HEK293 (cell line): ENCODE measurements at regions not wholly inside any gene's neighbourhood (a gene's known extent, or its start where the extent isn't known, plus 50 kb on each side); places are given as distances from the start of the nearest gene placed in this dataset.

ENCODE experiments used
- KLF7 ChIP-seq: fragments of 450-650 bp; formaldehyde crosslinking; IDR thresholded peaks from 2 replicates; pipeline ENCODE4 v1.5.1; 2016; ENCODE audit warnings: missing biosample characterization, missing genetic modification characterization, borderline replicate concordance
- SP2 ChIP-seq: fragments of 450-650 bp; formaldehyde crosslinking; IDR thresholded peaks from 2 replicates; pipeline ENCODE4 v1.5.1; 2016; ENCODE audit warnings: missing biosample characterization, missing genetic modification characterization
- ZNF146 ChIP-seq: fragments of 450-650 bp; formaldehyde crosslinking; IDR thresholded peaks from 2 replicates; pipeline ENCODE4 v1.5.1; 2016; ENCODE audit warnings: missing biosample characterization, missing genetic modification characterization
- ZNF423 ChIP-seq: fragments of 450-650 bp; formaldehyde crosslinking; IDR thresholded peaks from 2 replicates; pipeline ENCODE4 v1.5.1; 2016; ENCODE audit warnings: missing biosample characterization, missing genetic modification characterization
- ZNF600 ChIP-seq: fragments of 450-650 bp; formaldehyde crosslinking; IDR thresholded peaks from 2 replicates; pipeline ENCODE4 v1.5.1; 2016; ENCODE audit warnings: missing biosample characterization, missing genetic modification characterization
- ZNF792 ChIP-seq: fragments of 450-650 bp; formaldehyde crosslinking; IDR thresholded peaks from 2 replicates; pipeline ENCODE4 v1.5.1; 2016; ENCODE audit warnings: missing biosample characterization, missing genetic modification characterization
- TF ChIP-seq, protein P1 (sequence below): fragments of 450-650 bp; formaldehyde crosslinking; IDR thresholded peaks from 2 replicates; pipeline ENCODE4 v1.5.1; 2016; ENCODE audit warnings: missing biosample characterization, missing genetic modification characterization
- TF ChIP-seq, protein P2 (sequence below): fragments of 450-650 bp; formaldehyde crosslinking; conservative IDR thresholded peaks from 2 replicates; pipeline ENCODE4 v1.5.1; 2016; ENCODE audit warnings: low read depth, missing biosample characterization, missing genetic modification characterization
- TF ChIP-seq, protein P3 (sequence below): fragments of 450-650 bp; formaldehyde crosslinking; IDR thresholded peaks from 2 replicates; pipeline ENCODE4 v1.5.1; 2016; ENCODE audit warnings: missing biosample characterization, missing genetic modification characterization, low read depth

DNA sequence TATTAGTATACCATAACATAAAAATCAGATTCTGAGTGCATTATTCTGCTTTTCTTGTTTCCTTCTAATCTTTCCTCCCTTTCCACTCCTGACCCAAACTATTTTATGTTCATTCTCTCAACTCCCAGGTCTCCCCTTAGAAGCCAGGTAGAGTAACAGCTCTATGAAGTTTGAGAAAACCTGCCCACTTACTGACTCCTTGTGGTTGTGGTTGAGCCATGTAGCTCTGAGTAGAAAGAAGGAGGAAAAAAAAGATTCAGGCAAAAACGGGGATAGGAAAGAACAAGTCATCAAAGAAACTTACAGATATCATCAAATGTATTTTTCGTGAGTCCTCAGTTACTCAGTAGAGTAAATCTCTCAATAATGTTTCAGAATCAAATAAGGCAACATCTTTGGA, 216.7 kb downstream of the PMP22 start:
- TF ChIP-seq, protein P1, sequence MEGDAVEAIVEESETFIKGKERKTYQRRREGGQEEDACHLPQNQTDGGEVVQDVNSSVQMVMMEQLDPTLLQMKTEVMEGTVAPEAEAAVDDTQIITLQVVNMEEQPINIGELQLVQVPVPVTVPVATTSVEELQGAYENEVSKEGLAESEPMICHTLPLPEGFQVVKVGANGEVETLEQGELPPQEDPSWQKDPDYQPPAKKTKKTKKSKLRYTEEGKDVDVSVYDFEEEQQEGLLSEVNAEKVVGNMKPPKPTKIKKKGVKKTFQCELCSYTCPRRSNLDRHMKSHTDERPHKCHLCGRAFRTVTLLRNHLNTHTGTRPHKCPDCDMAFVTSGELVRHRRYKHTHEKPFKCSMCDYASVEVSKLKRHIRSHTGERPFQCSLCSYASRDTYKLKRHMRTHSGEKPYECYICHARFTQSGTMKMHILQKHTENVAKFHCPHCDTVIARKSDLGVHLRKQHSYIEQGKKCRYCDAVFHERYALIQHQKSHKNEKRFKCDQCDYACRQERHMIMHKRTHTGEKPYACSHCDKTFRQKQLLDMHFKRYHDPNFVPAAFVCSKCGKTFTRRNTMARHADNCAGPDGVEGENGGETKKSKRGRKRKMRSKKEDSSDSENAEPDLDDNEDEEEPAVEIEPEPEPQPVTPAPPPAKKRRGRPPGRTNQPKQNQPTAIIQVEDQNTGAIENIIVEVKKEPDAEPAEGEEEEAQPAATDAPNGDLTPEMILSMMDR (tag by site-specific recombination) = no peak
- TF ChIP-seq, protein P2, sequence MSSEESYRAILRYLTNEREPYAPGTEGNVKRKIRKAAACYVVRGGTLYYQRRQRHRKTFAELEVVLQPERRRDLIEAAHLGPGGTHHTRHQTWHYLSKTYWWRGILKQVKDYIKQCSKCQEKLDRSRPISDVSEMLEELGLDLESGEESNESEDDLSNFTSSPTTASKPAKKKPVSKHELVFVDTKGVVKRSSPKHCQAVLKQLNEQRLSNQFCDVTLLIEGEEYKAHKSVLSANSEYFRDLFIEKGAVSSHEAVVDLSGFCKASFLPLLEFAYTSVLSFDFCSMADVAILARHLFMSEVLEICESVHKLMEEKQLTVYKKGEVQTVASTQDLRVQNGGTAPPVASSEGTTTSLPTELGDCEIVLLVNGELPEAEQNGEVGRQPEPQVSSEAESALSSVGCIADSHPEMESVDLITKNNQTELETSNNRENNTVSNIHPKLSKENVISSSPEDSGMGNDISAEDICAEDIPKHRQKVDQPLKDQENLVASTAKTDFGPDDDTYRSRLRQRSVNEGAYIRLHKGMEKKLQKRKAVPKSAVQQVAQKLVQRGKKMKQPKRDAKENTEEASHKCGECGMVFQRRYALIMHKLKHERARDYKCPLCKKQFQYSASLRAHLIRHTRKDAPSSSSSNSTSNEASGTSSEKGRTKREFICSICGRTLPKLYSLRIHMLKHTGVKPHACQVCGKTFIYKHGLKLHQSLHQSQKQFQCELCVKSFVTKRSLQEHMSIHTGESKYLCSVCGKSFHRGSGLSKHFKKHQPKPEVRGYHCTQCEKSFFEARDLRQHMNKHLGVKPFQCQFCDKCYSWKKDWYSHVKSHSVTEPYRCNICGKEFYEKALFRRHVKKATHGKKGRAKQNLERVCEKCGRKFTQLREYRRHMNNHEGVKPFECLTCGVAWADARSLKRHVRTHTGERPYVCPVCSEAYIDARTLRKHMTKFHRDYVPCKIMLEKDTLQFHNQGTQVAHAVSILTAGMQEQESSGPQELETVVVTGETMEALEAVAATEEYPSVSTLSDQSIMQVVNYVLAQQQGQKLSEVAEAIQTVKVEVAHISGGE (tag by site-specific recombination) = no peak
- TF ChIP-seq SP2 (tag by site-specific recombination) (no peak), ZNF146 (tag by site-specific recombination) (no peak), ZNF600 (tag by site-specific recombination) (no peak), ZNF792 (tag by site-specific recombination) (no peak), ZNF423 (tag by site-specific recombination) (no peak), KLF7 (tag by site-specific recombination) (no peak)
- TF ChIP-seq, protein P3, sequence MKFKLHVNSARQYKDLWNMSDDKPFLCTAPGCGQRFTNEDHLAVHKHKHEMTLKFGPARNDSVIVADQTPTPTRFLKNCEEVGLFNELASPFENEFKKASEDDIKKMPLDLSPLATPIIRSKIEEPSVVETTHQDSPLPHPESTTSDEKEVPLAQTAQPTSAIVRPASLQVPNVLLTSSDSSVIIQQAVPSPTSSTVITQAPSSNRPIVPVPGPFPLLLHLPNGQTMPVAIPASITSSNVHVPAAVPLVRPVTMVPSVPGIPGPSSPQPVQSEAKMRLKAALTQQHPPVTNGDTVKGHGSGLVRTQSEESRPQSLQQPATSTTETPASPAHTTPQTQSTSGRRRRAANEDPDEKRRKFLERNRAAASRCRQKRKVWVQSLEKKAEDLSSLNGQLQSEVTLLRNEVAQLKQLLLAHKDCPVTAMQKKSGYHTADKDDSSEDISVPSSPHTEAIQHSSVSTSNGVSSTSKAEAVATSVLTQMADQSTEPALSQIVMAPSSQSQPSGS (tag by site-specific recombination) = no peak
